ENCODE measurements at regions not wholly inside any gene's neighbourhood (a gene's known extent, or its start where the extent isn't known, plus 50 kb on each side); places are given as distances from the start of the nearest gene placed in this dataset.

DNA sequence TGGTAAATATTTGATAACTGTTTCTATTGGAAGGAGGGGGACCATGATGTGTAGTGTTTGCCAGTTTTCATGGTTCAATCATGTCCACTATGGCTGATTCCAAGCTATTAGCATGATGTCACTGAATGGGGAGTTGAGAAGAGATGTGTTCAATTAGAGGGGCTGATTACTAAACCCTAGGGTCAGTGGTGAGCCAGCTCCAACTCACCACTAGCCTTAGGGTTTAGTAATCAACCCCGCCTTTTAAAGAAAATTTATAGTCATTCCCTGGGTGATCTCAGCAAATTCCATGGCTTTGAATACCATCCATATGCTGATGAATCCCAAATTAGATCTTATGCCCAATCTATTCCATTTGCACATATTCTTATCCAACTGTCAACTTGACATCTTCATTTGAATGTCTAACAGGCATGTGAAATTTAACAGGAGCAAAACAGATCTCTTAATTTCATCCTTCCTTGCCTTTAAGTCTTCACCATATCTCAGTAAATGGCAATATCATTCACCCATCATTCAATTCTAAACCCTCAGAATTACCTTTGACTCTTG lies 98.8 kb downstream of the GCNT1 start:
- TF ChIP-seq, protein P1, sequence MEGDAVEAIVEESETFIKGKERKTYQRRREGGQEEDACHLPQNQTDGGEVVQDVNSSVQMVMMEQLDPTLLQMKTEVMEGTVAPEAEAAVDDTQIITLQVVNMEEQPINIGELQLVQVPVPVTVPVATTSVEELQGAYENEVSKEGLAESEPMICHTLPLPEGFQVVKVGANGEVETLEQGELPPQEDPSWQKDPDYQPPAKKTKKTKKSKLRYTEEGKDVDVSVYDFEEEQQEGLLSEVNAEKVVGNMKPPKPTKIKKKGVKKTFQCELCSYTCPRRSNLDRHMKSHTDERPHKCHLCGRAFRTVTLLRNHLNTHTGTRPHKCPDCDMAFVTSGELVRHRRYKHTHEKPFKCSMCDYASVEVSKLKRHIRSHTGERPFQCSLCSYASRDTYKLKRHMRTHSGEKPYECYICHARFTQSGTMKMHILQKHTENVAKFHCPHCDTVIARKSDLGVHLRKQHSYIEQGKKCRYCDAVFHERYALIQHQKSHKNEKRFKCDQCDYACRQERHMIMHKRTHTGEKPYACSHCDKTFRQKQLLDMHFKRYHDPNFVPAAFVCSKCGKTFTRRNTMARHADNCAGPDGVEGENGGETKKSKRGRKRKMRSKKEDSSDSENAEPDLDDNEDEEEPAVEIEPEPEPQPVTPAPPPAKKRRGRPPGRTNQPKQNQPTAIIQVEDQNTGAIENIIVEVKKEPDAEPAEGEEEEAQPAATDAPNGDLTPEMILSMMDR (IDR thresholded peaks at IDR 0.05; ENCODE audit: insufficient read depth, low read depth, low read length, missing control alignments), result no peak
- H3K4me3 ChIP-seq (ENCODE audit: low read length), result no peak overlapping the region
- DNase-seq (ENCODE audit: low read depth), result peak; percentile 53

- H3K4me3 ChIP-seq (ENCODE audit: low read length), result no peak overlapping the region
- DNase-seq (ENCODE audit: low read depth), result no peak
- TF ChIP-seq, protein P1 (IDR thresholded peaks at IDR 0.05; ENCODE audit: insufficient read depth, low read depth, low read length, missing control alignments), result no peak
Observed at GRCh38 chr9:76558465-76558864, 99.5 kb downstream of the GCNT1 start.

- DNase-seq (ENCODE audit: low read depth), result no peak
Observed at GRCh38 chr9:76559286-76559685, 100.3 kb downstream of the GCNT1 start.

DNA sequence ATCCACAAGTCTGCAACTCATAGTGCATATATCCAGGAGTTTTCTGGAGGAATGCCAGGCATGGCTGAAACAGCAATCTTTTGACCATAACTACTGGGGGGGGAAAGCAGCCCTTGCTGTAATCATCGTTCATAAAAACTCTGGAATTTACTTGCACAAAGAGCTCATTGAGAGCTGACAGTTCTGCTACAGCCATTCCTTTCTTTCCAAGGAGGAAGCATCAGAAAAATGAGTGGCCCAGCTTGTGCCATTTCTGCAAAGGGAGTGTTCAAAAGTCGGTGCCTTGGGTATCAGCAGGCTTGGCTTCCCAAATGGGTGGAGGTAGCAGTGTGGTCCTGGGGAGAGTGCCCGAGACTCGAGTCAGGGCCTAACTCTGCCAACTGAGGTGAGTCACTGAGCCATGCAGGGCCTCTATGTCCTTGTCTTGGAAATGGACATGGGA lies 101.5 kb downstream of the GCNT1 start:
- TF ChIP-seq, protein P1 (IDR thresholded peaks at IDR 0.05; ENCODE audit: insufficient read depth, low read depth, low read length, missing control alignments), result no peak
- no peak overlapping the region for H3K4me3 ChIP-seq (ENCODE audit: low read length)
- peak; percentile 14 for DNase-seq (ENCODE audit: low read depth)

More at GRCh38 chr9:76559286-76559685, 100.3 kb downstream of the GCNT1 start:
- H3K4me3 ChIP-seq (ENCODE audit: low read length), result no peak overlapping the region
- TF ChIP-seq, protein P1 (IDR thresholded peaks at IDR 0.05; ENCODE audit: insufficient read depth, low read depth, low read length, missing control alignments), result no peak

DNA sequence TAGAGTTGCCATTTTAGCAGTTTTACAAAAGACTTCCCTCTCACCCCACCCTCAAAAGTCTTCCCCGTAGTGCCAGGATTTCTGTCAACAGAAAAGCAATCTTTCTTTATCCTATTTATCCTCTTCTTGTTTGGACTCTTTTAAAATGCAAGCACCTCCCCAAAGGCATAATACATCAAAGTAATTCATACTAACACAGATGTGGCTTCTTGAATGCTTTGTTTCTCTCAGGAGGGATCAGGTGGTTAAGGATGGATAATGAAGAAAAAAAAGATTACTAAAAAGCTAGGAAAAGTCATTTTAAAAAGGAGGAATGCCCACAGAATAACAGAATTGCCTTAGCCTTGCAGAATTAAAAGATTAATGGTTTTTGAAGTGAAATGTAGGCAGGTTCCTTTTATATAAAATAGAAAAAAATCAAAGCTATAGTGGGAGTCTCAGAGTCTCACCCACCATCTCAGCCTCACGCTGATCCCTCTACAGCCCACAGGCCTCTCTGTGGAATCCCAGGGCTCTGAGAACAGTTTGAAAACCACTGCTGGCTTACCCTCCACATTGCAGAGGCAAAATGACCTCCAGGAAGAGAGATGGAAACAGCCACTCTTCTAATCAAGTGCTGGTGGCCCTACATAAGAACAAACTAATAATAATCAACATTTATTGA lies 102.2 kb downstream of the GCNT1 start:
- TF ChIP-seq, protein P1 (IDR thresholded peaks at IDR 0.05; ENCODE audit: insufficient read depth, low read depth, low read length, missing control alignments), result no peak
- DNase-seq (ENCODE audit: low read depth), result no peak

More for the DNA sequence above, 102.2 kb downstream of the GCNT1 start:
- no peak overlapping the region for H3K4me3 ChIP-seq (ENCODE audit: low read length)
